ENCODE measurements at regions not wholly inside any gene's neighbourhood (a gene's known extent, or its start where the extent isn't known, plus 50 kb on each side); places are given as distances from the start of the nearest gene placed in this dataset.

GRCh38 chr7:125661677-125662076 is 732.1 kb upstream of the POT1 start (continued):
- TF ChIP-seq THRB (CRISPR knock-in tag; conservative IDR thresholded peaks at IDR 0.05) (no peak), SMAD1 (IDR thresholded peaks at IDR 0.05; ENCODE audit: low read depth, low read length, partially characterized antibody) (no peak), ZNF398 (CRISPR knock-in tag; IDR thresholded peaks at IDR 0.05) (no peak), ATF6 (CRISPR knock-in tag; IDR thresholded peaks at IDR 0.05) (no peak), ELF4 (CRISPR knock-in tag; IDR thresholded peaks at IDR 0.05) (no peak), TEAD2 (tag; IDR thresholded peaks at IDR 0.05) (no peak), CREB3 (tag; conservative IDR thresholded peaks at IDR 0.05; ENCODE audit: low read depth) (no peak), NR2C1 (IDR thresholded peaks at IDR 0.05) (no peak), NR2C1 (tag; IDR thresholded peaks at IDR 0.05) (peak; percentile 34; the same call in 1 of the 2 replicates), GATAD2A (IDR thresholded peaks at IDR 0.05) (no peak), ZNF324 (CRISPR knock-in tag; IDR thresholded peaks at IDR 0.05) (no peak), BHLHE40 (IDR thresholded peaks at IDR 0.05; ENCODE audit: low read length) (0 out of 2 replicates have a peak, but pooled peaks have one; percentile 45), CSDE1 (IDR thresholded peaks at IDR 0.05) (no peak), ATF4 (CRISPR knock-in tag; IDR thresholded peaks at IDR 0.05) (no peak), UBTF (IDR thresholded peaks at IDR 0.05; ENCODE audit: borderline replicate concordance in 1 of 2, low read depth in 2 of 2, low read length in 2 of 2) (no peak), RBM25 (IDR thresholded peaks at IDR 0.05; ENCODE audit: low read depth, low read length, severe bottlenecking) (no peak), SP1 (CRISPR knock-in tag; IDR thresholded peaks at IDR 0.05) (no peak), ETV5 (CRISPR knock-in tag; IDR thresholded peaks at IDR 0.05; ENCODE audit: low read depth) (no peak), PCBP2 (IDR thresholded peaks at IDR 0.05; ENCODE audit: low read depth, low read length, poor library complexity, severe bottlenecking) (no peak), ZNF75A (CRISPR knock-in tag; IDR thresholded peaks at IDR 0.05) (no peak), RHOXF2B (CRISPR knock-in tag; conservative IDR thresholded peaks at IDR 0.05) (no peak)
